OCI-LY1 (cell line): ENCODE measurements at regions not wholly inside any gene's neighbourhood (a gene's known extent, or its start where the extent isn't known, plus 50 kb on each side); places are given as distances from the start of the nearest gene placed in this dataset.

Source experiments
- CTCF ChIP-seq: fragments of 200-600 bp; sonication (generic), shearing (Covaris generic); IDR thresholded peaks from 2 replicates; pipeline ENCODE4 v1.5.1; 2017; ENCODE audit warnings: mild to moderate bottlenecking, antibody characterized with exemption, low read length, moderate library complexity, mixed read lengths
- EZH2 ChIP-seq: fragments of 200-600 bp; sonication (generic), shearing (Covaris generic); IDR thresholded peaks from 2 replicates; pipeline ENCODE4 v1.8.0; 2017; ENCODE audit warnings: borderline replicate concordance, mixed run types, mild to moderate bottlenecking, antibody characterized with exemption, low read length, moderate library complexity, mixed read lengths

- no peak for TF ChIP-seq CTCF
- no peak for TF ChIP-seq EZH2
These were observed 115.7 kb downstream of the SNRPN start for GRCh38 chr15:25070353-25070963.
